ENCODE measurements at regions not wholly inside any gene's neighbourhood (a gene's known extent, or its start where the extent isn't known, plus 50 kb on each side); places are given as distances from the start of the nearest gene placed in this dataset.

- DNase-seq (ENCODE audit: low read depth), result no peak
These were observed 106.7 kb upstream of the SFSWAP start for GRCh38 chr12:131603939-131604795.

GRCh38 chr12:131604859-131605258, 106.0 kb upstream of the SFSWAP start:
- DNase-seq (ENCODE audit: low read depth), result no peak

DNA sequence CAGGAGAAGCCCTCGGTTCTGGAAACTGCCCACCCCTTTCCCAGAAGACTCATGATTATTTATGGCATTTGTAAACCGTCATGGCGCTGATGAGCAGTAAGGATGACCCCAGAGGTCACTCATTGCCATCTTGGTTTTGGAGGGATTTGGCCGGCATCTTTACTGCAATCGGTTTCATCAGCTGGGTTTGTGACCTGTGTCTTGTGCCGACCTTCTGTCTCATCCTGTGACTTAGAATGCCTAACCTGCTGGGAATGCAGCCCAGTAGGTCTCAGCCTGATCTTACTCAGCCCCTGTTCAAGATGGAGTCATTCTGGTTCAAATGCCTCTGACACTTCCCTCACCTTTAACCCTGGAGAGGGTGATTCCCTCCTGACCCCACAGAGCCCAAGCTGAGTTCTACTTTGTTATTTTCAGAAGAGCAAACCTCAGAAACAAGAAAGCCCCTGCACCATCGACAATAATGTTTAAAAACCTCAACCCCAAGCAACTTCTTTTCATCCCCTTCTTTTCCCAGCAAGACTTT, 105.5 kb upstream of the SFSWAP start:
- no peak for DNase-seq (ENCODE audit: low read depth)

DNA sequence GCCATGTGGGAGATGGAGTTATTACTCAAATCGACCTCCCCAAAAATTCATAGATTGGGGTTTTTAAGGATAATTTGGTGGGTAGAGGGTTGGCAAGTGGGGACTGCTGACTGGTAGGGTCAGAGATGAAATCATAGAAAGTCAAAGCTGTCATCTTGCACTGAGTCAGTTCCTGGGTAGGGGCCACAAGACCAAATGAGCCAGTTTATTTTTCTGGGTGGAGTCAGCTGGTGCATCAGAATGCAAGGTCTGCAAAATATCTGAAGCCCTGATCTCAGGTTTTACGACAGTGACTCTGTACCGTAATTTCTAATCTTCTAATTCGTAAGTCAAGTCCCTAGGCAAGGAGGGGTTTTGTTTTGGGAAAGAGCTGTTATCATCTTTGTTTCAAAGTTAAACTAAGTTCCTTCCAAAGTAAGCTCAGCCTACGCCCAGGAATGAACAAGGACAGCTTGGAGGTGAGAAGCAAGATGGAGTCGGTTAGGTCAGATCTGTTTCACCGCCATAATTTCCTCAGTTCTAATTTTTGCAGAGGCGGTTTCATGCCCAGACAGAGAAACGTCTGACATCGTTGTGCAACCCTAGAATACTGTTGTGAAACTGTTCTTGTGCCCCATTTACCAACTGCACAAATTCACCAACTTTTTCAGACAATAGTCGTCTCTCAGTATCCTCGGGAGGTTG, 104.5 kb upstream of the SFSWAP start:
- DNase-seq (ENCODE audit: low read depth), result no peak

DNA sequence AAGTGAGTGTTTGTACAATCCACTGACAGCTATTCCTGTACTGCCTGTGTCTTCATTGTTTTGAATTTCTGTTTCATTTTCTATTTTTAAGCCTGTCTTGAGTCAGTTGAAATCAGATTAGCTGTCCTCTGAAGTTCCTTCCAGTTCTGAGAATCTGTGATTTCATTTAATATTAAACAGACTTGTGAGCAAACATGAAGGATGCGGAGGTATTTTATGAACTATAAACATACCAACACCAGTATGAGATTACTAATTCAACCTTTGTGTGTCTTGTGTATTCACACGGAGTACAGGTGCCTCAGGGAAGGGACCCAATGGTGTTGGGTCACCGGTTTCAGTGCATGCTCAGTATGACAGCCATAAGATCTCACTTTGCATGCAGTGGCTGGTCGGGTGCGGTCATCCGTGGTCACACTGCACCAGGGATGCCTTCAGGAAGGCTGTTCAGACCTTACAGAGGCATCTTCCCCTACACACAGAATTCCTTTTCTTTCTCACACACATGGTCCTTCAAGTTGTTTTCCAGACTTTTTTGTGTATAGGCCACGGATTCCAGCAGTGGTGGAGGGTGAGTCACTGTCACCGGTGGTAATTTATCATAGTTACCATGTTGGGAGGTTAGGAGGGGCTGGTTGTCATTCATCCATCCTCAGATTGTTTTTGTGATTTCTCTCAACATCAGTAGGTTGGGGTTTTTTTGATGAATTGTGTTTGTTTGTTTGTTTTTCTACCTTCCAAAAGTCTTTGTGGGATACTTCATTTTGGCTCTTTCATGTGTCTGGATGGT, 103.0 kb upstream of the SFSWAP start:
- no peak for DNase-seq (ENCODE audit: low read depth)

DNA sequence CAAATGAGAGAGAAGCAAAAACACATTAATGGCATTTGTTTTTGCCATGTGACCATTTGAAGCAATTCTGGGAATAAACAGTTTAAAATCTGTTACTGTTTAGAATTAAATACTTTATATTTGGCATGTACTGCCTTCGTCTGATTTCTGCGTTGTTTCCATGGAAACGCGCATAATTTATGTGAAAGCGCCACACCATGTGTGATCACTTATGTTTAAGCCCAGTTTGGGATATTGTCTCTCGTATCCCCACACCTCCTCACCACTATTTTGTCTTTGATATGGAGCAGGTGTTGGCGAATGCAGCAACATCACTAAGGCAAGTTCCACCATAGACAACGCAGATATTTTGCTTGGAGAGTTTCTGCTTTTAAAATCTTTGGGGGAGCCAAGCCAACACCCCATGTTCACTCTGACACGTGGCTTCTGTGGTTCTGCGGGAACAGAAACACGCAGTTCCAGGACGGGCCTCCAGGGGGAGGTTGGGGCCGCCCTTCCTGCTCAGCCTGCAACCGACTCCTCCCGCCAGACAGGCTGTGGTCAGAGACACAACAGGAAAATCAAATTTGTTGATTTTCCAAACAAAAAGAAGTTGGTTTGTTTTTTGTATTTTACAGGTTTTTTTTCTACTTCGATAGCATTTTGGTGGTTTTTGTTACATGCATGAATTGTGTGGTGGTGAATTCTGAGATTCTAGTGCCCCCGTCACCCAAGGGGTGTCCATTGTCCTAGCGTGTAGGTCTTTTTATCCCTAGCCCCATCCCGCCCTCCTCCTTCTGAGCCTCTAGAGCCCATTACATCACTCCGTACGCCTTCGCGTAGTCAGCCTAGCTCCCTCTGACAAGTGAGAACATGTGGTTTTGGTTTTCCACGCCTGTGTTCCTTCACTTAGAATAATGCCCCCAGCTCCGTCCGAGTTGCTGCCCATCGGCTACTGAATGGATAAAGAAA, 101.9 kb upstream of the SFSWAP start:
- DNase-seq (ENCODE audit: low read depth), result peak; percentile 34

DNA sequence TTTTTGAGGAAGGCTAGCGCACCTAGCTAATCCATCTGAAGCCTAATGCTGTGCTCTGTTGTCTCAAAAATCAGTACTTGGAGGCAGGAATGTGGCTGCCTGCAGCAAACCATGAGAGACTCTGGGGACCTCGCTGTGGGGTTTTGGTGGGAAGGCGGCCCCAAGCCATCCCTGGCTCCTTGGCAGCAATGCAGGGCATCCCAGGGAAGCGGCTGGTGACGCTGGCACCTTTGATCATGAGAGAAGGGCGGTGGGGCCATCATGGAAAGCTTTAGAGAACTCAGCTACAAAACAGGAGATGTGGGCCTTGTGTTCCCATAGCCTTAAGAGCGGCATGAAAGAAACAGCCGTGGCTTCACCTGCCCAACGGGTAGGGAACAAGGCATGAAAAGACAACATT, 101.1 kb upstream of the SFSWAP start:
- DNase-seq (ENCODE audit: low read depth), result no peak

DNA sequence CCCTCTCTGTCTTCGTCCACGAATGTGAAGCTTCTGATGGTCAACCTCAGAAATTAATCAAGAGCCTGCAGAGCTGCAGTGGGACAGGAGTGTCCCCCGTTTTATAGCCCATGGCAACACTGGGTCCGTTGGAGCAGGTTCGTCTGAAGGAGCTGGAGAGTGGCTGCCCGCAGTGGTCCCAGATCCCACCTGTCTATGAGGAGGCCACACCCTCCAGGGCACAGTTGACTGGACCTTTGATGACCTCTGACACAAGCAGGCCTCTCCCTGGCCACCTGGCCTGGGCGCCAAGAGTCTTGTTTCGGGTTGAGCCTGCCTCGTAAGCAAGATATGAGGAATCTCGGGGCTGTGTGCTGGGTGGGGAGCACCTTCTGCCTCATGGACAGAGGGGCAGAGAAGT, 100.7 kb upstream of the SFSWAP start:
- DNase-seq (ENCODE audit: low read depth), result no peak

DNA sequence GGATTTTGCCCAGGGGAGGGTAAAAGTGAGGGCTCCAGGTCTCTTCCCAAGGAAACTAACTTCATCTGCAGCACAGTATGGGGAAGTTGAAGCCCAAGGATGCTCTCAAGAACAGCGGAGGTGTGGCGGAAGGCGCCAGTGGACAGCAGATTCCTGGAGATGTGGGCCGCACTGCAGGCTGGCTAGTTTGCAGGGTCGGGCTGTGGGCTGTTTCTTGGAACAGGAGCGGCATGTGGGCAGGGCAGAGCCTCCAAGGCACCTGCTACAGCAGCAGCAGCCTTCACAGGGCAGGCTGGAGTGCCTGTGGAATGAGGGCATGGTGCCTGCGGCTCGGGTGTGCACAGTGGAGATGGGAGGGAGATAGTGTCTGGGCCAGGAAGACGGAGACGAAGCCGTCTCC, 100.0 kb upstream of the SFSWAP start:
- no peak for DNase-seq (ENCODE audit: low read depth)

DNA sequence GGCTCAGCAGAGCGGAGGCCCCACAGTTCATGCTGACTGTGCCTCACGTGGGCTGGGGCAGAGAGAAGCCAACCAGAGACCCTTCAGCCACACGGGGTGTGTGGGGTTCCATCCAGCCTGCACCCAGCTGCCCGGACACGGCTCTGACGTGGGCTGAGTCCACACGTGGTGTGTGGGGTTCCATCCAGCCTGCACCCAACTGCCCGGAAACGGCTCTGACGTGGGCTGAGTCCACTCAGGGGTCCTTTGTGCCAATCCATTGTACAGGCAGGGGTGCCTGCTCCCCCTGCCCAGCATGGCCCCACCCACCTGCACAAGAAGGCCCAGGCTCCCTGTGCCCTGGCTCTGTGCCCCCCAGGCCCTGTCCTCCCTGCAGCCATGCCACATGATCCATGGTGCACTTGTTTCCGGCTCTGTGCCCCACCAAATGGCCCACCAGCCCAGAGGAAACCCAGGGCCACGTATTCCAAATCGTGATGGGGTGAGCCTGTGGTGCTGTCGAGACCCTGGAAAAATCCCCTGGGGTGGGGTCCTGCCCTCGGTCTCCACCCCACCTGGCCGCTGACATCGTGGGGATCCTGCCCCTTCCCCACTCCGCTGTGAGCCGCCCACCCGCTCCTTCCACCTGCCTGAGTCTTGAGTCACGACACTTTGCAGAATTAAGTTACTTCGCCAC, 99.3 kb upstream of the SFSWAP start:
- no peak for DNase-seq (ENCODE audit: low read depth)

- no peak for DNase-seq (ENCODE audit: low read depth)
These were observed 98.7 kb upstream of the SFSWAP start for GRCh38 chr12:131612092-131612755.

DNA sequence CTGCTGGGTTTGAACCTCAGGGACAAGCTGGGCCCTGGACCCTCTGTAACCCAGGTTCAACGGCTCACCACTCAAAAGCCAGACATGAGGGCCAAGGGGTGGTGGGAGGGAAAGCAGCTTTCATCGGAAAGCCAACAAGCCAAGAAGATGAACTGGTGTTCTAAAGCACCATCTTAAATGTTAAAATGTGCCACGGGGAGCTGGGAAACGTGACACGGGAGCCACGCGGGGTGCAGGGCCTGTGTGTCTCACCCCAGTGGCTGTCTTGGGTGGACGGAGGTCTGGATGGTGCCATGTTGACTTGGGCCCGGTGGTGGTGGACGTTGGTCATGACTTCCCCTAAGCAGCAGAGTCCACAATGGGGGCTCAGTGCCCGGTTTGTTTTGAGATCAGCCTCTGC, 97.7 kb upstream of the SFSWAP start:
- DNase-seq (ENCODE audit: low read depth), result no peak

- DNase-seq (ENCODE audit: low read depth), result no peak
These were observed 97.2 kb upstream of the SFSWAP start for GRCh38 chr12:131613678-131614077.

GRCh38 chr12:131615326-131616042, 95.4 kb upstream of the SFSWAP start:
- no peak for DNase-seq (ENCODE audit: low read depth)

DNA sequence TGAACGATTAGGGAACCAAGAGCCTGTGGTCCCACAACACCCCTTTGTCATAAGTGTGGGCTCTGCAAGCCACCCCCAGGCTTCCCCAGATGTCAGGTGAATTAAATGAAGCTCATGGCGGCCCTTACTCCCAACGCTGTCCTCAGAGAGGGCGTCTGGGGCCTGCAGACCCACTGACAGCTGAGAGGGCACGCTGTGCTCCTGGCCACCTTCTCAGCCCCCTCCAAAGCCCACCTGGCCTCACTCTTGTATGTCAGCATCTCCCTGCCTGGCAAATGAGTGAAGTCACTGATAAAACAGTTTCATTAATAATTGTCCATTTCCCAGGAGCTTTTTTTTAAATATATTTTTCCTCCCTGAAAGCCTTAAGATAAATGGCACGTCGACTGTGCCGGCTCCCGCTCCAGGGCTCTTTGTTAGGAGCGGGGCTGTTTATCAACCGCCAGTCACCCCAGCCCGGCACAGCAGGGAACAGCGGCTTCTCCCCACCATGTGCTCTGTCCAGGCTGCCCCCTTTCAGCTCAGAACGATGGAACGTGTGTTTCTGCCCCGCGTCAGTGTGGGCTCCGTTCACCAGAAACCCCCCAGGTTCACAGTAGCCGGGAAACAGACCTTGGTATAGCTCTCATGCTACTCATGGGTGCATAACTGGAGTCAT, 94.7 kb upstream of the SFSWAP start:
- DNase-seq (ENCODE audit: low read depth), result no peak

GRCh38 chr12:131616738-131617137, 94.2 kb upstream of the SFSWAP start:
- no peak for DNase-seq (ENCODE audit: low read depth)

DNA sequence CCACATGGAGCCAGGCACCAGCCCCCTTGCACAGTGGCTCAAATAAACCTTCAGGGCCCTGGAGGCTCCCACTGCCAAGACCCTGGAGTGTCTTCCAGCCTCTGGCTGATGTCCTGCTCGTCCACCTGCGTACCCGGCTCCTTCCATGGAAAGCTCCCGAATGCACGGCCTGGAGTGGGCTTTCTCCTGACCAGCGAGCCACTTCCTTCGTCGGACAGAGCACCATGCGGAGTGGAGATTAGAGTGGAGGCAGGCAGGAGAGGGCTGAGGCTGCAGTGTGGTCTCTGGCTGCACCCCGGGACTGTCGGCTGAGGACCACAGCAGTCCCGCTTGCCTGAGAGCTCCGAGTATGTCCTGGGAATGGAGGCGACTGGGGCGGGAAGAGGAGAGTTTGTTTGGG, 93.7 kb upstream of the SFSWAP start:
- no peak for DNase-seq (ENCODE audit: low read depth)

- DNase-seq (ENCODE audit: low read depth), result no peak
These were observed 93.1 kb upstream of the SFSWAP start for GRCh38 chr12:131617596-131618302.

DNA sequence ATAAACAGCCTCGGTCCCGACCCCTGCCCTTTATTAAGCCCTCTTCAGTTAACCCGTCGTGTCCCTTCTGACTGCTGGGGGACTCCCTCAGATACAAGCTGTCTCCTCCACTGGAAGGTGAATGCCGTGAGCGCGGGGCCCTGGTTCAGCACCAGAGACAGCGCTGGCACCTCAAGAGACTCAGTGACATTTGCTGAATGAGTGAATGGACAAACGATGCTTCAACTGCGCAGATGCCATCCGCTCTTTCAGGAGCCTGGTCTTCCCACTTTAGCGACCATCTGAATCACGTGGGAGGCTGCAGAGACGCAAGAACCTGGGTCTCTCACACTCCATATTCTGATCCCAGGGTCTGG, 92.6 kb upstream of the SFSWAP start:
- no peak for DNase-seq (ENCODE audit: low read depth)
